Right ventricle myocardium inferior (tissue), 1 donor: ENCODE measurements at regions not wholly inside any gene's neighbourhood (a gene's known extent, or its start where the extent isn't known, plus 50 kb on each side); places are given as distances from the start of the nearest gene placed in this dataset.

Experiments used
- ATAC-seq: fragments of 200-7000 bp; cut with Tn5 transposase; one replicate; pipeline ENCODE4 v1.9.1; 2020; ENCODE audit warnings: mild to moderate bottlenecking, moderate library complexity
- DNase-seq: peaks from one replicate; pipeline ENCODE4 v3.0.0; 2021; ENCODE audit errors: missing footprints
- intact Hi-C: fragments of 100-400 bp; cut with DNase I; formaldehyde crosslinking; loops from one replicate; pipeline ENCODE4 v1.11.0; 2022
- donor health status: DM: no; HTN: yes; CAD: no; lungs with severe emphysema.

GRCh38 chr3:73955494-73956070 lies 330.8 kb upstream of the PDZRN3 start:
- intact Hi-C loops = no loop called here
- DNase-seq (no peak), ATAC-seq (no peak)

GRCh38 chr3:73954506-73954905 lies 329.8 kb upstream of the PDZRN3 start:
- ATAC-seq = no peak
- DNase-seq = no peak
- intact Hi-C loops = no loop called here

GRCh38 chr3:73952781-73953180 lies 328.0 kb upstream of the PDZRN3 start:
- no peak for DNase-seq
- intact Hi-C loops = no loop called here
- no peak for ATAC-seq

GRCh38 chr3:73950865-73951558 lies 326.3 kb upstream of the PDZRN3 start:
- no peak for DNase-seq
- intact Hi-C loops = no loop called here
- no peak for ATAC-seq

GRCh38 chr3:73945541-73945940 lies 320.8 kb upstream of the PDZRN3 start:
- no peak for ATAC-seq
- no peak for DNase-seq
- intact Hi-C loops = no loop called here

- intact Hi-C loops = no loop called here
- DNase-seq (no peak), ATAC-seq (no peak)
Measured at GRCh38 chr3:73939985-73940384, 315.2 kb upstream of the PDZRN3 start.

- ATAC-seq (peak; percentile 80), DNase-seq (no peak)
- intact Hi-C loops = no loop called here
Measured at GRCh38 chr3:73933585-73933984, 308.8 kb upstream of the PDZRN3 start.

- intact Hi-C loops = no loop called here
- no peak for DNase-seq
- no peak for ATAC-seq
Measured at GRCh38 chr3:73927203-73927570, 302.4 kb upstream of the PDZRN3 start.

GRCh38 chr3:73926360-73927202 lies 301.8 kb upstream of the PDZRN3 start:
- intact Hi-C loops = no loop called here
- no peak for DNase-seq
- no peak for ATAC-seq

GRCh38 chr3:73925011-73925410 lies 300.3 kb upstream of the PDZRN3 start:
- no peak for ATAC-seq
- intact Hi-C loops = no loop called here
- DNase-seq = no peak

GRCh38 chr3:73924048-73924447 lies 299.3 kb upstream of the PDZRN3 start:
- no peak for ATAC-seq

GRCh38 chr3:73917643-73918042 lies 292.9 kb upstream of the PDZRN3 start:
- no peak for DNase-seq
- no peak for ATAC-seq
- intact Hi-C loops = no loop called here

More at GRCh38 chr3:73924048-73924447, 299.3 kb upstream of the PDZRN3 start:
- DNase-seq = no peak
- intact Hi-C loops = no loop called here

GRCh38 chr3:73915886-73916285 lies 291.1 kb upstream of the PDZRN3 start:
- ATAC-seq (no peak), DNase-seq (no peak)
- intact Hi-C loops = no loop called here

GRCh38 chr3:73908218-73908617 lies 283.5 kb upstream of the PDZRN3 start:
- intact Hi-C loops = no loop called here
- ATAC-seq = no peak
- DNase-seq = no peak

- ATAC-seq = no peak
- intact Hi-C loops = no loop called here
- DNase-seq = no peak
Measured at GRCh38 chr3:73901686-73902085, 276.9 kb upstream of the PDZRN3 start.

GRCh38 chr3:73894474-73895213 lies 269.9 kb upstream of the PDZRN3 start:
- DNase-seq (no peak), ATAC-seq (no peak)
- intact Hi-C loops = no loop called here

- intact Hi-C loops = no loop called here
- ATAC-seq = no peak
Measured at GRCh38 chr3:73893089-73893488, 268.3 kb upstream of the PDZRN3 start.

GRCh38 chr3:73885862-73886261 lies 261.1 kb upstream of the PDZRN3 start:
- intact Hi-C loops = no loop called here
- ATAC-seq = no peak
- DNase-seq = no peak

More at GRCh38 chr3:73893089-73893488, 268.3 kb upstream of the PDZRN3 start:
- no peak for DNase-seq

GRCh38 chr3:73884361-73884760 lies 259.6 kb upstream of the PDZRN3 start:
- intact Hi-C loops = no loop called here
- ATAC-seq (no peak), DNase-seq (no peak)
